IMR-90 (cell line): ENCODE measurements at regions not wholly inside any gene's neighbourhood (a gene's known extent, or its start where the extent isn't known, plus 50 kb on each side); places are given as distances from the start of the nearest gene placed in this dataset.

Experiments
- ATAC-seq: fragments of 200-7000 bp; cut with Tn5 transposase; 2 replicates; pipeline ENCODE4 v1.9.1; 2020; ENCODE audit warnings: low read depth, mild to moderate bottlenecking, moderate library complexity
- BruUV-seq: library from RNA; stranded (reverse); fragments of 400-500 nt; replicated peaks from 2 replicates; lab custom pipeline; 2021; lab: Mats Ljungman, UMichigan
- CTCF ChIA-PET: fragments of 300-600 bp; formaldehyde crosslinking; extraction: SDS; loops from one replicate; lab custom pipeline; 2021; ENCODE audit warnings: antibody characterized with exemption; lab: Yijun Ruan, JAX
- POLR2A ChIA-PET: fragments of 300-600 bp; sonication (Branson Sonifier 250); formaldehyde crosslinking; loops from one replicate; lab custom pipeline; 2022; ENCODE audit warnings: antibody characterized with exemption; ENCODE audit not compliant: unreplicated experiment; lab: Charles Lee
- DNase-seq: peaks from one replicate; pipeline ENCODE4 v3.0.0; 2013
- H2AFZ ChIP-seq: replicated peaks from 2 replicates; pipeline ENCODE3; 2013; ENCODE audit warnings: low read length, mild to moderate bottlenecking; ENCODE audit not compliant: poor library complexity
- H2AK5ac ChIP-seq: 2 replicates; pipeline ENCODE4 v1.6.1; 2013; ENCODE audit warnings: low read depth, low read length, inconsistent platforms
- H2AK9ac ChIP-seq: replicated peaks from 2 replicates; pipeline ENCODE3; 2013; ENCODE audit warnings: mild to moderate bottlenecking, low read depth, low read length, moderate library complexity; ENCODE audit not compliant: poor library complexity
- H2BK120ac ChIP-seq: 2 replicates; pipeline ENCODE4 v1.6.1; 2013; ENCODE audit warnings: low read depth, low read length, inconsistent platforms
- H2BK15ac ChIP-seq: 3 replicates; pipeline ENCODE4 v1.6.1; 2013; ENCODE audit warnings: low read depth, low read length, inconsistent platforms
- H2BK20ac ChIP-seq: 2 replicates; pipeline ENCODE4 v1.6.1; 2013; ENCODE audit warnings: low read depth, mild to moderate bottlenecking, inconsistent platforms, low read length, moderate library complexity
- H2BK5ac ChIP-seq: 2 replicates; pipeline ENCODE4 v1.6.1; 2013; ENCODE audit warnings: mild to moderate bottlenecking, low read depth, low read length, inconsistent platforms; ENCODE audit not compliant: poor library complexity, severe bottlenecking
- H3K14ac ChIP-seq: replicated peaks from 2 replicates; pipeline ENCODE4 v1.6.1; 2013; ENCODE audit warnings: low read depth, low read length, inconsistent platforms
- H3K18ac ChIP-seq: 2 replicates; pipeline ENCODE4 v1.6.1; 2013; ENCODE audit warnings: low read depth, low read length, control low read depth
- H3K23ac ChIP-seq: 2 replicates; pipeline ENCODE4 v1.6.1; 2013; ENCODE audit warnings: low read depth, low read length, inconsistent platforms
- H3K27ac ChIP-seq: 2 replicates; pipeline ENCODE4 v1.5.1; 2013; ENCODE audit warnings: mild to moderate bottlenecking, control low read depth, low read length; ENCODE audit not compliant: insufficient read depth
- H3K27me3 ChIP-seq: 2 replicates; pipeline ENCODE4 v1.6.1; 2013; ENCODE audit warnings: low read length; ENCODE audit not compliant: control insufficient read depth, insufficient read depth
- H3K36me3 ChIP-seq: 2 replicates; pipeline ENCODE4 v1.6.1; 2013; ENCODE audit warnings: low read length, mixed read lengths; ENCODE audit not compliant: control insufficient read depth, insufficient read depth
- H3K4ac ChIP-seq: 2 replicates; pipeline ENCODE4 v1.6.1; 2013; ENCODE audit warnings: low read depth, low read length, inconsistent platforms
- H3K4me1 ChIP-seq: 2 replicates; pipeline ENCODE4 v1.6.1; 2013; ENCODE audit warnings: low read length, mixed read lengths; ENCODE audit not compliant: control insufficient read depth, insufficient read depth
- H3K4me2 ChIP-seq: 2 replicates; pipeline ENCODE4 v1.6.1; 2013; ENCODE audit warnings: low read depth, mild to moderate bottlenecking, control low read depth, low read length, moderate library complexity
- H3K4me3 ChIP-seq: 2 replicates; pipeline ENCODE4 v1.5.1; 2013; ENCODE audit warnings: low read depth, mild to moderate bottlenecking, control low read depth, low read length, moderate library complexity; ENCODE audit not compliant: insufficient read depth
- H3K56ac ChIP-seq: 2 replicates; pipeline ENCODE4 v1.6.1; 2013; ENCODE audit warnings: low read length, inconsistent platforms; ENCODE audit not compliant: insufficient read depth; ENCODE audit errors: extremely low read depth
- H3K79me1 ChIP-seq, 2 experiments: 2 replicates each; pipeline ENCODE4 v1.6.1; 2013; ENCODE audit warnings: low read length in 2 of 2, inconsistent platforms in 1 of 2, low read depth in 1 of 2
- H3K9ac ChIP-seq: 2 replicates; pipeline ENCODE4 v1.6.1; 2013; ENCODE audit warnings: low read depth, low read length, control low read depth
- H3K9me1 ChIP-seq: 2 replicates; pipeline ENCODE4 v1.6.1; 2013; ENCODE audit warnings: low read length, inconsistent platforms; ENCODE audit not compliant: insufficient read depth
- H3K9me3 ChIP-seq: 2 replicates; pipeline ENCODE4 v1.6.1; 2013; ENCODE audit warnings: low read length; ENCODE audit not compliant: control insufficient read depth, insufficient read depth
- H4K20me1 ChIP-seq: 2 replicates; pipeline ENCODE4 v1.6.1; 2013; ENCODE audit warnings: low read length, inconsistent platforms; ENCODE audit not compliant: insufficient read depth
- H4K5ac ChIP-seq: 2 replicates; pipeline ENCODE4 v1.6.1; 2013; ENCODE audit warnings: mild to moderate bottlenecking, low read depth, low read length, control low read depth
- H4K8ac ChIP-seq, 2 experiments: 2 replicates each; pipeline ENCODE4 v1.6.1; 2013; ENCODE audit warnings: low read depth in 2 of 2, low read length in 2 of 2, control low read depth in 1 of 2, inconsistent platforms in 1 of 2
- H4K91ac ChIP-seq: 2 replicates; pipeline ENCODE4 v1.6.1; 2013; ENCODE audit warnings: low read depth, low read length, inconsistent platforms; ENCODE audit not compliant: insufficient read depth
- BHLHE40 ChIP-seq: fragments of 150-350 bp; IDR thresholded peaks from 2 replicates; pipeline ENCODE4 v1.6.1; 2016; ENCODE audit warnings: mild to moderate bottlenecking, low read depth, low read length
- CEBPB ChIP-seq: IDR thresholded peaks from 2 replicates; pipeline ENCODE4 v1.6.1; 2012; ENCODE audit warnings: low read depth, low read length, improper control_type of control experiment
- CHD1 ChIP-seq: IDR thresholded peaks from 2 replicates; pipeline ENCODE4 v1.6.1; 2012; ENCODE audit warnings: low read depth, low read length, improper control_type of control experiment
- CTCF ChIP-seq: conservative IDR thresholded peaks from 2 replicates; pipeline ENCODE4 v1.5.1; 2012; ENCODE audit warnings: mild to moderate bottlenecking, low read depth, low read length, improper control_type of control experiment
- FOS ChIP-seq: fragments of 150-350 bp; IDR thresholded peaks from 2 replicates; pipeline ENCODE4 v1.6.1; 2016; ENCODE audit warnings: low read depth, low read length
- MAFK ChIP-seq: IDR thresholded peaks from 2 replicates; pipeline ENCODE4 v1.6.1; 2012; ENCODE audit warnings: low read depth, low read length, improper control_type of control experiment
- MAZ ChIP-seq: IDR thresholded peaks from 2 replicates; pipeline ENCODE4 v1.6.1; 2012; ENCODE audit warnings: low read depth, mild to moderate bottlenecking, low read length, improper control_type of control experiment, moderate library complexity, borderline replicate concordance
- MXI1 ChIP-seq: IDR thresholded peaks from 2 replicates; pipeline ENCODE4 v1.6.1; 2012; ENCODE audit warnings: low read depth, mild to moderate bottlenecking, low read length, moderate library complexity, borderline replicate concordance
- POLR2A ChIP-seq: IDR thresholded peaks from 2 replicates; pipeline ENCODE4 v1.6.1; 2012; ENCODE audit warnings: mild to moderate bottlenecking, low read depth, low read length
- RAD21 ChIP-seq: IDR thresholded peaks from 2 replicates; pipeline ENCODE4 v1.6.1; 2012; ENCODE audit warnings: low read length, improper control_type of control experiment
- RFX5 ChIP-seq: IDR thresholded peaks from 2 replicates; pipeline ENCODE4 v1.8.0; 2012; ENCODE audit warnings: low read depth, mild to moderate bottlenecking, low read length, moderate library complexity
- SMC3 ChIP-seq: fragments of 150-350 bp; IDR thresholded peaks from 2 replicates; pipeline ENCODE4 v1.6.1; 2016; ENCODE audit warnings: low read depth, mild to moderate bottlenecking, antibody characterized with exemption, low read length, moderate library complexity
- USF2 ChIP-seq: fragments of 150-350 bp; IDR thresholded peaks from 2 replicates; pipeline ENCODE4 v1.6.1; 2017; ENCODE audit warnings: mild to moderate bottlenecking, antibody characterized with exemption, low read length, low read depth
- WGBS, 2 experiments: methylation state at CpG; one replicate each; pipeline versions ENCODE4 v1.1.5 to v1.1.7; 2013; ENCODE audit warnings: missing lambda C conversion rate in 2 of 2; ENCODE audit not compliant: insufficient read length in 1 of 2; ENCODE audit errors: extremely low coverage in 2 of 2; 5-methylcytosine and 5-hydroxymethylcytosine counted together
- dilution Hi-C: fragments of 300-500 bp; cut with HindIII; formaldehyde crosslinking; loops from one replicate; pipeline ENCODE4 v1.14.3; 2018; ENCODE audit warnings: low sequenced_read_pairs; ENCODE audit not compliant: unreplicated experiment
- in situ Hi-C: fragments of 300-500 bp; cut with MboI; formaldehyde crosslinking; loops from 3 replicates; pipeline ENCODE4 v1.14.3; 2019; ENCODE audit warnings: low sequenced_read_pairs, inconsistent platforms, mixed read lengths
- intact Hi-C: fragments of 100-400 bp; cut with micrococcal nuclease; formaldehyde crosslinking; loops from 2 replicates; pipeline ENCODE4 v1.10.0; 2022

GRCh38 chr12:87651670-87652425 is 377.4 kb downstream of the C12orf50 start:
- Histone ChIP-seq H3K23ac (no peak overlapping the region), H4K5ac (peak overlapping the region; percentile 40; the same call in 1 of the 2 replicates), H2AK9ac (no peak overlapping the region), H2BK5ac (no peak overlapping the region), H3K9ac (no peak overlapping the region), H3K4me2 (no peak overlapping the region), H3K27me3 (no peaks in the 10 kb centered on the region), H3K36me3 (no peaks in the 10 kb centered on the region), H2AK5ac (no peak overlapping the region), H3K18ac (no peak overlapping the region), H2BK20ac (no peak overlapping the region), H2BK120ac (no peak overlapping the region), H4K20me1 (no peaks in the 10 kb centered on the region), H3K4me3 (no peak overlapping the region), H4K91ac (no peak overlapping the region), H2AFZ (no peak overlapping the region), H3K9me3 (no peaks in the 10 kb centered on the region), H3K79me1 (no peaks in the 10 kb centered on the region), H3K9me1 (no peaks in the 10 kb centered on the region), H2BK15ac (no peak overlapping the region), H3K27ac (no peak overlapping the region), H3K4ac (no peak overlapping the region), H4K8ac (no peak overlapping the region), H3K4me1 (0 out of 2 replicates have a peak, but pooled peaks cover 4% of the 10 kb centered on the region), H3K56ac (no peak overlapping the region), H3K14ac (no peak overlapping the region)
- intact Hi-C loops (no loop called here), in situ Hi-C loops (no loop called here), dilution Hi-C loops (no loop called here)
- no peak for TF ChIP-seq CEBPB
- TF ChIP-seq MXI1: no peak
- no peak for TF ChIP-seq CTCF
- no peak for TF ChIP-seq RAD21
- TF ChIP-seq BHLHE40: no peak
- TF ChIP-seq RFX5: no peak
- TF ChIP-seq MAZ: no peak
- TF ChIP-seq USF2: no peak
- TF ChIP-seq POLR2A: no peak
- no peak for TF ChIP-seq MAFK
- TF ChIP-seq CHD1: no peak
- no peak for TF ChIP-seq FOS
- TF ChIP-seq SMC3: no peak
- CTCF ChIA-PET: interaction anchor here (0.6 kb wide), 1 partner anchor 151 kb away, joined by 3 read pairs; no protein-coding TSS in a partner anchor
- WGBS, 2 experiments: no CpG with 5 or more reads among the region's 3 CpGs
- no TSS peak for BruUV-seq
- DNase-seq (no peak), ATAC-seq (no peak)
- POLR2A ChIA-PET: interaction anchor here (0.5 kb wide), 1 partner anchor 13 kb away, joined by 3 read pairs; no protein-coding TSS in a partner anchor
